HCT116 (cell line): ENCODE measurements at regions not wholly inside any gene's neighbourhood (a gene's known extent, or its start where the extent isn't known, plus 50 kb on each side); places are given as distances from the start of the nearest gene placed in this dataset.

Experiments
- ATAC-seq: fragments of 200-7000 bp; cut with Tn5 transposase; 2 replicates; pipeline ENCODE4 v1.9.1; 2020; ENCODE audit warnings: mild to moderate bottlenecking, moderate library complexity
- BruUV-seq: library from RNA; stranded (reverse); fragments of 400-500 nt; replicated peaks from 2 replicates; lab custom pipeline; 2021; lab: Mats Ljungman, UMichigan
- CTCF ChIA-PET: fragments of 300-600 bp; sonication (Branson Sonifier 250); formaldehyde crosslinking; loops from one replicate; lab custom pipeline; 2021; ENCODE audit warnings: antibody characterized with exemption; lab: Charles Lee
- POLR2A ChIA-PET: fragments of 300-600, 350-600 bp; sonication (Branson Sonifier 250); formaldehyde crosslinking; loops from one replicate; lab custom pipeline; 2021; ENCODE audit warnings: antibody characterized with exemption; lab: Charles Lee
- RAD21 ChIA-PET, 2 experiments: fragments of 300-600 bp; sonication (Branson Sonifier 250); formaldehyde crosslinking; loops; one replicate each; lab custom pipeline; 2023; ENCODE audit warnings: low total read pairs in 2 of 2; ENCODE audit not compliant: uncharacterized antibody in 2 of 2, unreplicated experiment in 2 of 2, low non-redundant PET in 1 of 2; lab: Charles Lee
- DNase-seq: peaks from one replicate; pipeline ENCODE4 v3.0.0-alpha.2; 2010; ENCODE audit warnings: low read depth, low spot score
- H2AFZ ChIP-seq: fragments of 200-600 bp; shearing (Covaris generic), sonication (generic); 2 replicates; pipeline ENCODE4 v1.6.1; 2017; ENCODE audit warnings: low read depth, mixed run types, mixed read lengths, antibody characterized with exemption, low read length; ENCODE audit not compliant: poor library complexity, severe bottlenecking
- H3K27ac ChIP-seq: 2 replicates; pipeline ENCODE4 v1.5.1; 2012; ENCODE audit warnings: low read depth, low read length
- H3K27me3 ChIP-seq: fragments of 200-600 bp; sonication (generic); 2 replicates; pipeline ENCODE4 v1.6.1; 2016; ENCODE audit warnings: mixed run types, low read length, mixed read lengths; ENCODE audit not compliant: insufficient read depth
- H3K36me3 ChIP-seq, 2 experiments: fragments of 200-500 bp in 1 of 2; fragments of 200-600 bp in 1 of 2; sonication (Bioruptor generic) in 1 of 2; sonication (generic) in 1 of 2; 2 replicates each; pipeline versions ENCODE4 v1.5.1 to v1.6.1; 2014 to 2016; ENCODE audit warnings: low read length in 2 of 2, inconsistent platforms in 1 of 2, mixed read lengths in 1 of 2, mixed run types in 1 of 2; ENCODE audit not compliant: insufficient read depth in 2 of 2, control insufficient read depth in 1 of 2
- H3K4me1 ChIP-seq, 2 experiments: fragments of 200-600 bp in 1 of 2; sonication (generic) in 1 of 2; 2 replicates each; pipeline versions ENCODE4 v1.5.1 to v1.6.1; 2012 to 2017; ENCODE audit warnings: low read length in 2 of 2, inconsistent platforms in 1 of 2, mild to moderate bottlenecking in 1 of 2, mixed read lengths in 1 of 2, mixed run types in 1 of 2, moderate library complexity in 1 of 2; ENCODE audit not compliant: insufficient read depth in 2 of 2, control insufficient read depth in 1 of 2
- H3K4me2 ChIP-seq: fragments of 200-600 bp; sonication (generic); 2 replicates; pipeline ENCODE4 v1.6.1; 2017; ENCODE audit warnings: mixed run types, low read length, mixed read lengths
- H3K4me3 ChIP-seq, 2 experiments: fragments of 200-600 bp in 1 of 2; sonication (generic) in 1 of 2; replicated peaks in 1 of 2; 2 replicates each; pipeline ENCODE4 v1.5.1; 2011 to 2016; ENCODE audit warnings: low read length in 2 of 2, control low read depth in 1 of 2, low read depth in 1 of 2, mild to moderate bottlenecking in 1 of 2, mixed read lengths in 1 of 2, mixed run types in 1 of 2
- H3K79me2 ChIP-seq: fragments of 200-600 bp; sonication (generic); 2 replicates; pipeline ENCODE4 v1.6.1; 2017; ENCODE audit warnings: mild to moderate bottlenecking, mixed run types, low read length, moderate library complexity, mixed read lengths; ENCODE audit not compliant: insufficient read depth
- H3K9ac ChIP-seq: fragments of 200-600 bp; sonication (generic); 2 replicates; pipeline ENCODE4 v1.6.1; 2016; ENCODE audit warnings: low read length, mixed read lengths
- H3K9me2 ChIP-seq: fragments of 200-600 bp; sonication (generic), shearing (Covaris generic); 2 replicates; pipeline ENCODE4 v1.6.1; 2017; ENCODE audit warnings: mixed run types, mild to moderate bottlenecking, moderate library complexity; ENCODE audit not compliant: insufficient read depth
- H3K9me3 ChIP-seq, 2 experiments: fragments of 200-500 bp in 1 of 2; fragments of 200-600 bp in 1 of 2; sonication (Bioruptor generic) in 1 of 2; sonication (generic) in 1 of 2; 2 replicates each; pipeline ENCODE4 v1.6.1; 2014 to 2017; ENCODE audit warnings: low read length in 2 of 2, mixed read lengths in 2 of 2, inconsistent platforms in 1 of 2, low read depth in 1 of 2, mild to moderate bottlenecking in 1 of 2, mixed run types in 1 of 2, moderate library complexity in 1 of 2; ENCODE audit not compliant: control insufficient read depth in 1 of 2, insufficient read depth in 1 of 2
- H4K20me1 ChIP-seq: fragments of 200-600 bp; sonication (generic), shearing (Covaris generic); 2 replicates; pipeline ENCODE4 v1.6.1; 2017; ENCODE audit warnings: mixed run types, mild to moderate bottlenecking, moderate library complexity; ENCODE audit not compliant: insufficient read depth
- CBX3 ChIP-seq: IDR thresholded peaks from 2 replicates; pipeline ENCODE4 v1.6.1; 2012; ENCODE audit warnings: low read depth
- CEBPB ChIP-seq: IDR thresholded peaks from 2 replicates; pipeline ENCODE4 v1.6.1; 2012; ENCODE audit warnings: low read depth
- EZH2 ChIP-seq: fragments of 200-600 bp; sonication (generic); IDR thresholded peaks from 2 replicates; pipeline ENCODE4 v1.6.1; 2017; ENCODE audit warnings: antibody characterized with exemption, mixed run types
- EZH2phosphoT487 ChIP-seq: fragments of 200-600 bp; IDR thresholded peaks from 2 replicates; pipeline ENCODE4 v1.6.1; 2018; ENCODE audit warnings: antibody characterized with exemption, borderline replicate concordance
- FOSL1 ChIP-seq: IDR thresholded peaks from 2 replicates; pipeline ENCODE4 v1.6.1; 2012; ENCODE audit warnings: low read depth
- JUND ChIP-seq: IDR thresholded peaks from 2 replicates; pipeline ENCODE4 v1.6.1; 2012
- POLR2A ChIP-seq: IDR thresholded peaks from 2 replicates; pipeline ENCODE4 v1.7.0; 2011; ENCODE audit warnings: borderline replicate concordance; ENCODE audit not compliant: insufficient read depth, insufficient read length; ENCODE audit errors: extremely low read depth
- POLR2AphosphoS5 ChIP-seq: IDR thresholded peaks from 2 replicates; pipeline ENCODE4 v1.6.1; 2011; ENCODE audit warnings: mild to moderate bottlenecking, low read depth, low read length, moderate library complexity
- RAD21 ChIP-seq: IDR thresholded peaks from 2 replicates; pipeline ENCODE4 v1.6.1; 2012; ENCODE audit warnings: low read depth, mild to moderate bottlenecking
- SIN3A ChIP-seq: IDR thresholded peaks from 2 replicates; pipeline ENCODE4 v1.6.1; 2012; ENCODE audit warnings: low read depth
- SP1 ChIP-seq: IDR thresholded peaks from 2 replicates; pipeline ENCODE4 v1.6.1; 2012; ENCODE audit warnings: low read depth
- SRF ChIP-seq: IDR thresholded peaks from 2 replicates; pipeline ENCODE4 v1.6.1; 2012; ENCODE audit warnings: low read depth
- TCF7L2 ChIP-seq: IDR thresholded peaks from 2 replicates; pipeline ENCODE4 v1.7.0; 2011; ENCODE audit warnings: borderline replicate concordance, inconsistent platforms; ENCODE audit not compliant: insufficient read depth, insufficient read length; ENCODE audit errors: extremely low read depth
- YY1 ChIP-seq: IDR thresholded peaks from 2 replicates; pipeline ENCODE4 v1.6.1; 2011; ENCODE audit warnings: low read length, low read depth, moderate library complexity, mild to moderate bottlenecking; ENCODE audit not compliant: insufficient replicate concordance; ENCODE audit errors: extremely low read depth
- ZFX ChIP-seq: fragments of 450-650 bp; IDR thresholded peaks from 2 replicates; pipeline ENCODE4 v1.6.1; 2017
- ZNF274 ChIP-seq: fragments of 200-500 bp; sonication (Bioruptor generic); IDR thresholded peaks from 2 replicates; pipeline ENCODE4 v1.6.1; 2014; ENCODE audit warnings: mild to moderate bottlenecking, low read depth, low read length, inconsistent platforms
- intact Hi-C: fragments of 100-400 bp; cut with micrococcal nuclease; formaldehyde crosslinking; loops from 2 replicates; pipeline ENCODE4 v1.10.0; 2022
- TF ChIP-seq, protein P1 (sequence below), 3 experiments: fragments of 200-600 bp in 1 of 3; sonication (generic) in 1 of 3; IDR thresholded peaks in 2 of 3; conservative IDR thresholded peaks in 1 of 3; 2 replicates each; pipeline ENCODE4 v1.5.1; 2012 to 2017; ENCODE audit warnings: low read depth in 2 of 3, low read length in 2 of 3, antibody characterized with exemption in 1 of 3, borderline replicate concordance in 1 of 3, control low read depth in 1 of 3, mild to moderate bottlenecking in 1 of 3, mixed read lengths in 1 of 3, mixed run types in 1 of 3, moderate library complexity in 1 of 3; ENCODE audit not compliant: insufficient read depth in 1 of 3
- TF ChIP-seq, protein P2 (sequence below): IDR thresholded peaks from 2 replicates; pipeline ENCODE4 v1.6.1; 2012
- TF ChIP-seq, protein P3 (sequence below): IDR thresholded peaks from 2 replicates; pipeline ENCODE4 v1.6.1; 2011; ENCODE audit warnings: mild to moderate bottlenecking, low read length, moderate library complexity; ENCODE audit not compliant: insufficient replicate concordance; ENCODE audit errors: extremely low read depth

DNA sequence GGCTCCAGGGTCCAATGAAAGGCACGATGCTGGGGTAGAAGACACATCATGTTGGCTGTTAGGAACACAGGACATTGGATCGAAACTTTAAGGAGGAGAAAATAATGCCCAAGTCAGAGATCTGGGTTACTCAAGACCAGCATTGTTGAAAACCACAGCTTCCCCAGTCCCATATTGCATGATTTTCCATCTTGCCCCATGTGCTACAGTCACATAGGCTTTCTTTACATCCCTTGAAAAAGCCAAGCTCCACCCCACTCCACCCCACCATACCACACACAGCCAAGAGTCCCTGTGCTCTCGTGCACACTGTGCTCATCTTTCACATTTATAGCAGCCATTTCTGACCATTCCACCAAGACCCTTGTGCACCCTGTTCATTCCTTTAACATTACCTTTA is 636.2 kb downstream of the DIAPH3 start:
- peaks cover 2 to 5% of the 10 kb centered on the region in 2 experiments; a peak in 1 of 4 replicates for H3K4me1 ChIP-seq
- H3K9me3 ChIP-seq: no peaks in the 10 kb centered on the region
- POLR2A ChIA-PET: no interaction called here
- H3K4me3 ChIP-seq: no peak overlapping the region
- no peaks in the 10 kb centered on the region for H3K36me3 ChIP-seq
- H3K27me3 ChIP-seq: no peaks in the 10 kb centered on the region
- H2AFZ ChIP-seq: no peak overlapping the region
- H3K9me2 ChIP-seq: no peaks in the 10 kb centered on the region
- H4K20me1 ChIP-seq: no peaks in the 10 kb centered on the region
- no TSS peak for BruUV-seq
- H3K79me2 ChIP-seq: no peaks in the 10 kb centered on the region
- no peak overlapping the region for H3K27ac ChIP-seq
- DNase-seq (no peak), ATAC-seq (no peak)
- CTCF ChIA-PET: no interaction called here
- no peak overlapping the region for H3K9ac ChIP-seq
- H3K4me2 ChIP-seq: no peak overlapping the region
- TF ChIP-seq ZNF274 (no peak), POLR2A (no peak), JUND (no peak)
- intact Hi-C loops: no loop called here
- RAD21 ChIA-PET: no interaction called here

DNA sequence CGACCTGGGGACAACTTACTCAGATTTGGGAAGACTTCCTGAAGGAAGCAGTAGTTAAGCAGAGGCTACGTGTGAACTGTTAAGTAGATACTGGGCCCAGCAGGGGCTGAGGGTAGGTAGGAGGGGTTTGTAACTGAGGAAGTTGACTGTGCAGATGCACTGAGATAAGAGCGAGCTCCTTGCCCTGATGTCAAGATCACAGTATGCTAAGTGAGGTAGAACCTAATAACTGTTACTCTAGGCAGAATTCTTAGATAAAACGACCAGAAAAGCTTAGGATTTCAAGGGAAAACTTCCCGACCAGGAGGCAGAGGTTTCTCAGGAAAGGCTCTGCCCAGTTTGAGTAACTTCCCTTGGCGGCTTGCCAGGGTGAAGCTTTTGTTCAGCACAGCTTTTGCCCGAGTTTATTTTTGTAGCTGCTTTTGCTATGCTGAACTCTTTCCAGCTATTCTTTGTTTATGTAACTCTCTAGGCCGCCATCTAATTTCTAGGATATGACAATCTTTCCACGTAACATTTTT is 632.1 kb downstream of the DIAPH3 start:
- H3K9ac ChIP-seq: no peak overlapping the region
- no peaks in the 10 kb centered on the region for H4K20me1 ChIP-seq
- POLR2A ChIA-PET: no interaction called here
- 0 out of 2 replicates have a peak overlapping the region, but pooled peaks have one; percentile 13 for H3K27ac ChIP-seq
- H3K27me3 ChIP-seq: no peaks in the 10 kb centered on the region
- CTCF ChIA-PET: no interaction called here
- ATAC-seq (no peak), DNase-seq (peak; percentile 6)
- H3K4me1 ChIP-seq: peaks cover 9 to 11% of the 10 kb centered on the region in 2 experiments; a peak in 3 of 4 replicates
- RAD21 ChIA-PET: no interaction called here
- H3K9me2 ChIP-seq: no peaks in the 10 kb centered on the region
- no peaks in the 10 kb centered on the region for H3K36me3 ChIP-seq
- H3K4me3 ChIP-seq: no peak overlapping the region
- BruUV-seq: no TSS peak
- H3K4me2 ChIP-seq: 0 out of 2 replicates have a peak overlapping the region, but pooled peaks have one; percentile 15
- H3K79me2 ChIP-seq: no peaks in the 10 kb centered on the region
- intact Hi-C loops: no loop called here
- H2AFZ ChIP-seq: no peak overlapping the region
- no peaks in the 10 kb centered on the region for H3K9me3 ChIP-seq
- TF ChIP-seq, protein P1, sequence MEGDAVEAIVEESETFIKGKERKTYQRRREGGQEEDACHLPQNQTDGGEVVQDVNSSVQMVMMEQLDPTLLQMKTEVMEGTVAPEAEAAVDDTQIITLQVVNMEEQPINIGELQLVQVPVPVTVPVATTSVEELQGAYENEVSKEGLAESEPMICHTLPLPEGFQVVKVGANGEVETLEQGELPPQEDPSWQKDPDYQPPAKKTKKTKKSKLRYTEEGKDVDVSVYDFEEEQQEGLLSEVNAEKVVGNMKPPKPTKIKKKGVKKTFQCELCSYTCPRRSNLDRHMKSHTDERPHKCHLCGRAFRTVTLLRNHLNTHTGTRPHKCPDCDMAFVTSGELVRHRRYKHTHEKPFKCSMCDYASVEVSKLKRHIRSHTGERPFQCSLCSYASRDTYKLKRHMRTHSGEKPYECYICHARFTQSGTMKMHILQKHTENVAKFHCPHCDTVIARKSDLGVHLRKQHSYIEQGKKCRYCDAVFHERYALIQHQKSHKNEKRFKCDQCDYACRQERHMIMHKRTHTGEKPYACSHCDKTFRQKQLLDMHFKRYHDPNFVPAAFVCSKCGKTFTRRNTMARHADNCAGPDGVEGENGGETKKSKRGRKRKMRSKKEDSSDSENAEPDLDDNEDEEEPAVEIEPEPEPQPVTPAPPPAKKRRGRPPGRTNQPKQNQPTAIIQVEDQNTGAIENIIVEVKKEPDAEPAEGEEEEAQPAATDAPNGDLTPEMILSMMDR (IDR thresholded peaks at IDR 0.05 in 2 of 3, conservative IDR thresholded peaks at IDR 0.05 in 1 of 3; ENCODE audit: borderline replicate concordance in 1 of 3, insufficient read depth in 1 of 3, low read depth in 2 of 3, low read length in 2 of 3): no peak
- TF ChIP-seq ZFX: no peak
- TF ChIP-seq, protein P2, sequence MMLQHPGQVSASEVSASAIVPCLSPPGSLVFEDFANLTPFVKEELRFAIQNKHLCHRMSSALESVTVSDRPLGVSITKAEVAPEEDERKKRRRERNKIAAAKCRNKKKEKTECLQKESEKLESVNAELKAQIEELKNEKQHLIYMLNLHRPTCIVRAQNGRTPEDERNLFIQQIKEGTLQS: no peak
- no peak for TF ChIP-seq EZH2
- TF ChIP-seq EZH2phosphoT487: no peak
- no peak for TF ChIP-seq FOSL1
- no peak for TF ChIP-seq POLR2AphosphoS5
- TF ChIP-seq RAD21: no peak
- no peak for TF ChIP-seq JUND
- TF ChIP-seq CBX3: no peak
- no peak for TF ChIP-seq CEBPB
- no peak for TF ChIP-seq YY1
- TF ChIP-seq TCF7L2: no peak
- no peak for TF ChIP-seq SIN3A
- TF ChIP-seq SP1: no peak
- TF ChIP-seq SRF: no peak
- TF ChIP-seq, protein P3, sequence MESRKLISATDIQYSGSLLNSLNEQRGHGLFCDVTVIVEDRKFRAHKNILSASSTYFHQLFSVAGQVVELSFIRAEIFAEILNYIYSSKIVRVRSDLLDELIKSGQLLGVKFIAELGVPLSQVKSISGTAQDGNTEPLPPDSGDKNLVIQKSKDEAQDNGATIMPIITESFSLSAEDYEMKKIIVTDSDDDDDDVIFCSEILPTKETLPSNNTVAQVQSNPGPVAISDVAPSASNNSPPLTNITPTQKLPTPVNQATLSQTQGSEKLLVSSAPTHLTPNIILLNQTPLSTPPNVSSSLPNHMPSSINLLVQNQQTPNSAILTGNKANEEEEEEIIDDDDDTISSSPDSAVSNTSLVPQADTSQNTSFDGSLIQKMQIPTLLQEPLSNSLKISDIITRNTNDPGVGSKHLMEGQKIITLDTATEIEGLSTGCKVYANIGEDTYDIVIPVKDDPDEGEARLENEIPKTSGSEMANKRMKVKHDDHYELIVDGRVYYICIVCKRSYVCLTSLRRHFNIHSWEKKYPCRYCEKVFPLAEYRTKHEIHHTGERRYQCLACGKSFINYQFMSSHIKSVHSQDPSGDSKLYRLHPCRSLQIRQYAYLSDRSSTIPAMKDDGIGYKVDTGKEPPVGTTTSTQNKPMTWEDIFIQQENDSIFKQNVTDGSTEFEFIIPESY: no peak
